GM12892 (cell line): ENCODE measurements at regions not wholly inside any gene's neighbourhood (a gene's known extent, or its start where the extent isn't known, plus 50 kb on each side); places are given as distances from the start of the nearest gene placed in this dataset.

Experiments used
- POLR2A ChIP-seq: IDR thresholded peaks from 2 replicates; pipeline ENCODE4 v1.6.1; 2011; ENCODE audit warnings: low read depth, low read length, control low read depth
- POLR2AphosphoS5 ChIP-seq: IDR thresholded peaks from 2 replicates; pipeline ENCODE4 v1.6.1; 2011; ENCODE audit warnings: low read depth, low read length, control low read depth
- TAF1 ChIP-seq: IDR thresholded peaks from 2 replicates; pipeline ENCODE4 v1.6.1; 2011; ENCODE audit warnings: low read depth, mild to moderate bottlenecking, control low read depth, low read length, borderline replicate concordance

DNA sequence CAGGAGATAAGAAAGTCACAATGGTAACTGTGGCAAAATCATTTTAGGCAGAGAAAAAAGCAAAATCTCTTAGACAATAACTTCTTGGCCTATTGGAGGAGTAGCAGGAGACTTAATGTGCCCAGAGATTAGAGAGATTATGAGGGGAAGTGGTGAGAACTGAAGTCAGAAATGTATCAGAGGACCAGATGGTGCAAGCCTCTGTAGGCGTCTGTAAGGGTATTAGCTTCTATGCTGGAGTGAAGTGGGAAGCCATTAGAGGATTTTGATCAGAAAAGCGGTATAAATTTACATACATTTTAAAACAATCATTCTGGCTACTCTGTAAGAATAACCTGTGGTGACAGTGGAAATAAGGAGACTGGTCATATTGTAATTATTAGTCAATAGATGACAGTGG lies 236.7 kb downstream of the FAT4 start:
- no peak for TF ChIP-seq POLR2AphosphoS5
- no peak for TF ChIP-seq POLR2A
- TF ChIP-seq TAF1 = no peak
